ENCODE measurements at regions not wholly inside any gene's neighbourhood (a gene's known extent, or its start where the extent isn't known, plus 50 kb on each side); places are given as distances from the start of the nearest gene placed in this dataset.

GRCh38 chr1:173403996-173404395 lies 73.1 kb upstream of the PRDX6 start:
- DNase-seq: no peak

- DNase-seq: no peak
Observed at GRCh38 chr1:173405281-173405680, 71.9 kb upstream of the PRDX6 start.

- peak in 1 of 4 experiments; percentile 45 for DNase-seq
Observed at GRCh38 chr1:173405834-173406233, 71.3 kb upstream of the PRDX6 start.

GRCh38 chr1:173406783-173407230 lies 70.3 kb upstream of the PRDX6 start:
- no peak for DNase-seq

- no peak for DNase-seq
Observed at GRCh38 chr1:173407846-173408245, 69.3 kb upstream of the PRDX6 start.

GRCh38 chr1:173408886-173409285 lies 68.2 kb upstream of the PRDX6 start:
- no peak for DNase-seq

- DNase-seq: peak; percentile 83 to 91 (median 88)
Observed at GRCh38 chr1:173409613-173410012, 67.5 kb upstream of the PRDX6 start.

- DNase-seq: peak in 2 of 4 experiments; percentile 38 to 59
Observed at GRCh38 chr1:173410133-173410793, 66.9 kb upstream of the PRDX6 start.

- DNase-seq: peak; percentile 48 to 77 (median 72)
Observed at GRCh38 chr1:173410794-173411236, 66.3 kb upstream of the PRDX6 start.

GRCh38 chr1:173411835-173412742 lies 65.0 kb upstream of the PRDX6 start:
- DNase-seq: peak; percentile 46 to 76 (median 66)

- peak; percentile 33 to 64 (median 42) for DNase-seq
Observed at GRCh38 chr1:173413271-173413707, 63.8 kb upstream of the PRDX6 start.

GRCh38 chr1:173414136-173414535 lies 63.0 kb upstream of the PRDX6 start:
- DNase-seq: peak in 1 of 4 experiments; percentile 33

GRCh38 chr1:173414539-173415226 lies 62.5 kb upstream of the PRDX6 start:
- no peak for DNase-seq

GRCh38 chr1:173415490-173415889 lies 61.6 kb upstream of the PRDX6 start:
- no peak for DNase-seq

GRCh38 chr1:173415905-173416450 lies 61.2 kb upstream of the PRDX6 start:
- no peak for DNase-seq

- peak in 2 of 4 experiments; percentile 35 to 43 for DNase-seq
Observed at GRCh38 chr1:173417563-173417962, 59.6 kb upstream of the PRDX6 start.

GRCh38 chr1:173418107-173418985 lies 58.8 kb upstream of the PRDX6 start:
- no peak for DNase-seq

- peak; percentile 83 to 90 (median 86) for DNase-seq
Observed at GRCh38 chr1:173420330-173420806, 56.8 kb upstream of the PRDX6 start.

- DNase-seq: no peak
Observed at GRCh38 chr1:173421286-173421685, 55.8 kb upstream of the PRDX6 start.

GRCh38 chr1:173421789-173422188 lies 55.3 kb upstream of the PRDX6 start:
- no peak for DNase-seq

GRCh38 chr1:173422456-173422976 lies 54.6 kb upstream of the PRDX6 start:
- DNase-seq: peak; percentile 84 to 95 (median 91)

All from suppressor macrophage (primary cell).